Loucy (cell line): ENCODE measurements at regions not wholly inside any gene's neighbourhood (a gene's known extent, or its start where the extent isn't known, plus 50 kb on each side); places are given as distances from the start of the nearest gene placed in this dataset.

Experiments used
- H2AFZ ChIP-seq: fragments of 200-600 bp; sonication (generic); 2 replicates; pipeline ENCODE4 v1.6.0; 2016; ENCODE audit warnings: antibody characterized with exemption, mild to moderate bottlenecking, low read length, moderate library complexity
- H3F3A ChIP-seq: fragments of 200-600 bp; 2 replicates; pipeline ENCODE4 v1.6.0; 2016; ENCODE audit warnings: antibody characterized with exemption, low read depth, mild to moderate bottlenecking
- H3K27me3 ChIP-seq: fragments of 200-600 bp; sonication (generic); 2 replicates; pipeline ENCODE4 v1.6.1; 2014; ENCODE audit warnings: low read length, mild to moderate bottlenecking; ENCODE audit not compliant: insufficient read depth, poor library complexity, severe bottlenecking
- H3K36me3 ChIP-seq: fragments of 200-600 bp; sonication (generic); 2 replicates; pipeline ENCODE4 v1.6.1; 2016; ENCODE audit warnings: low read length; ENCODE audit not compliant: insufficient read depth
- H3K4me1 ChIP-seq: fragments of 200-600 bp; sonication (generic); 2 replicates; pipeline ENCODE4 v1.5.1; 2014; ENCODE audit warnings: low read length, mild to moderate bottlenecking; ENCODE audit not compliant: insufficient read depth, poor library complexity, severe bottlenecking
- H3K4me2 ChIP-seq: fragments of 200-600 bp; sonication (generic); 2 replicates; pipeline ENCODE4 v1.6.0; 2014; ENCODE audit warnings: antibody characterized with exemption, low read length, low read depth, mild to moderate bottlenecking; ENCODE audit not compliant: poor library complexity, severe bottlenecking
- H3K4me3 ChIP-seq: fragments of 200-600 bp; sonication (generic); 2 replicates; pipeline ENCODE4 v1.5.1; 2014; ENCODE audit warnings: low read length, mild to moderate bottlenecking, mixed read lengths; ENCODE audit not compliant: poor library complexity, severe bottlenecking
- H3K79me2 ChIP-seq: fragments of 200-600 bp; sonication (generic); 2 replicates; pipeline ENCODE4 v1.6.1; 2014; ENCODE audit warnings: low read length; ENCODE audit not compliant: insufficient read depth
- H3K9ac ChIP-seq: fragments of 200-600 bp; sonication (generic); 2 replicates; pipeline ENCODE4 v1.6.0; 2014; ENCODE audit warnings: mild to moderate bottlenecking, low read depth, low read length, moderate library complexity; ENCODE audit not compliant: poor library complexity, severe bottlenecking
- H3K9me2 ChIP-seq: fragments of 200-600 bp; sonication (generic); replicated peaks from 2 replicates; pipeline ENCODE4 v1.6.1; 2016; ENCODE audit warnings: low read depth, low read length, mixed read lengths
- H3K9me3 ChIP-seq: fragments of 200-600 bp; sonication (generic); 2 replicates; pipeline ENCODE4 v1.6.1; 2014; ENCODE audit warnings: mild to moderate bottlenecking, antibody characterized with exemption, low read length, low read depth; ENCODE audit not compliant: insufficient read depth
- H4K20me1 ChIP-seq: fragments of 200-600 bp; sonication (generic); 2 replicates; pipeline ENCODE4 v1.6.0; 2014; ENCODE audit warnings: antibody characterized with exemption, low read length, mild to moderate bottlenecking; ENCODE audit not compliant: insufficient read depth, poor library complexity, severe bottlenecking
- EZH2phosphoT487 ChIP-seq: fragments of 200-600 bp; IDR thresholded peaks from 2 replicates; pipeline ENCODE4 v1.6.1; 2018; ENCODE audit warnings: antibody characterized with exemption, mild to moderate bottlenecking, moderate library complexity, borderline replicate concordance
- TF ChIP-seq, protein P1 (sequence below): fragments of 200-600 bp; sonication (generic); conservative IDR thresholded peaks from 2 replicates; pipeline ENCODE4 v1.5.1; 2014; ENCODE audit warnings: mild to moderate bottlenecking, antibody characterized with exemption, low read length

DNA sequence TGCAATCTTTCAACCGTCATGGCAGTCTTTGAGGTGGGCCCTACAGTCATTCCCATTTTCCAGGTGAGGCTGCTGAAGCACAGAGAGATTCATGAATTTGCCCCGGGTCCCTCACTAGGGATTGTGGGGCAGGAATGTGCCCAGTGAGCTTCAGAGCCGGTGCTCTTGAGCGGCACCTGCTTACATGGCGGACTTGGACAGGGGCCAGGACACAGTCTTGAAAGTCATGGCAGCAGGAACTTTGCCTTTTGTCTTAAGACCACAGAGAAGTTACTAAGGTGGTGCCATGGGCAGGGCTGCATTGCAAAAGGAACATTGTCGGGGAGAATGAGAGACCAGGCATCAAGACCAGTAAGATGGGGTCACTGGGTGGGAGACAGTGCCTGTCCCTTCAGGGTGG, 363.4 kb downstream of the FOXL1 start:
- Histone ChIP-seq H3K4me1 (no peaks in the 10 kb centered on the region), H2AFZ (no peak overlapping the region), H3K9me2 (no peaks in the 10 kb centered on the region), H3K4me2 (no peak overlapping the region), H3K27me3 (no peaks in the 10 kb centered on the region), H3K9me3 (no peaks in the 10 kb centered on the region), H3F3A (no peaks in the 10 kb centered on the region), H4K20me1 (no peaks in the 10 kb centered on the region), H3K9ac (no peak overlapping the region), H3K4me3 (no peak overlapping the region), H3K36me3 (no peaks in the 10 kb centered on the region), H3K79me2 (no peaks in the 10 kb centered on the region)
- TF ChIP-seq EZH2phosphoT487, result no peak
- TF ChIP-seq, protein P1, sequence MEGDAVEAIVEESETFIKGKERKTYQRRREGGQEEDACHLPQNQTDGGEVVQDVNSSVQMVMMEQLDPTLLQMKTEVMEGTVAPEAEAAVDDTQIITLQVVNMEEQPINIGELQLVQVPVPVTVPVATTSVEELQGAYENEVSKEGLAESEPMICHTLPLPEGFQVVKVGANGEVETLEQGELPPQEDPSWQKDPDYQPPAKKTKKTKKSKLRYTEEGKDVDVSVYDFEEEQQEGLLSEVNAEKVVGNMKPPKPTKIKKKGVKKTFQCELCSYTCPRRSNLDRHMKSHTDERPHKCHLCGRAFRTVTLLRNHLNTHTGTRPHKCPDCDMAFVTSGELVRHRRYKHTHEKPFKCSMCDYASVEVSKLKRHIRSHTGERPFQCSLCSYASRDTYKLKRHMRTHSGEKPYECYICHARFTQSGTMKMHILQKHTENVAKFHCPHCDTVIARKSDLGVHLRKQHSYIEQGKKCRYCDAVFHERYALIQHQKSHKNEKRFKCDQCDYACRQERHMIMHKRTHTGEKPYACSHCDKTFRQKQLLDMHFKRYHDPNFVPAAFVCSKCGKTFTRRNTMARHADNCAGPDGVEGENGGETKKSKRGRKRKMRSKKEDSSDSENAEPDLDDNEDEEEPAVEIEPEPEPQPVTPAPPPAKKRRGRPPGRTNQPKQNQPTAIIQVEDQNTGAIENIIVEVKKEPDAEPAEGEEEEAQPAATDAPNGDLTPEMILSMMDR, result no peak

DNA sequence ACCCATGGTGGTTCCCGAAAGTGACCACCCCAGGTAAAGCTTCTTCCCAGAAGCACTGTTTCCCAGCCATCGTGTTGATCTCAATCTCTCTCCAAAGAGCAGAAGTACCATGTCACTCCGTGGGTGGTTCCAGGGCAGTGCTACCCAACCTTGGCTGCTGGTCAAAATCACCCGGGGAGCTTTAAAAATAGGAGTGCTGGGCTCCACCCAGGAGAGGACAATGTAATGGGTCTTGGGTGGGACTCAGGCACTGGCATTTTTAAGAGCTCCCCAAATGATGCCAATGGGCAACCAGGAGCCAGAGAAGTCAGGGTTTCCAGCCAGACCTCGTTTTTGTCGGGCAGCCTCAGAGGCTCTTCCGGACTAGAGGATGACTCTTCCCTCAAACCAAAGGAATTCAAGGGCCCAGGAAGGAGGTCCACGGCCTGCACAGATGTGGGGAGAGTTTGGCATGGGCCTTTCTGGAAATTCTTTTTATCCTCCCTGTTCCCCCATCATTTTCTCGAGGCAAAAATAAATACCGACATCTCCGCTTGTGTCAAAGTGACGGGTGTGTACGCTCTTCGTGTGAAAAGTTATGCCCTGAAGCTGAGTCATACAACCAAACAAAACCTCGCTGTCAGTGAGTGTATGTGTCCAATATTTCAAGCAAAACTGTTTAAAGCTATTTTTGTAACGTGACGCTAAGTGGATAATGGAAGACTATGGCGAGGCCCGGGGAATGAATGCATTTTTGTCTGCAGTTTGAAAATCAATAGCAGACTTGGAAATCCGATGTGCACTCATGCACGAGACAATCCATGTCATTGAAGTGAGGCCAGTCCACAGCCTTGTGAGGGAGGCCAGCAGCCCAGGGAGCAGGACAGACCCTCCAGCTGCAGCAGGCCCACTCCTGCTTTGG, 364.1 kb downstream of the FOXL1 start:
- H3K4me2 ChIP-seq, result no peak overlapping the region
- H3K79me2 ChIP-seq, result no peaks in the 10 kb centered on the region
- no peaks in the 10 kb centered on the region for H3K4me1 ChIP-seq
- no peak overlapping the region for H3K9ac ChIP-seq
- H2AFZ ChIP-seq, result no peak overlapping the region
- H3K4me3 ChIP-seq, result no peak overlapping the region
- TF ChIP-seq, protein P1, result no peak
- TF ChIP-seq EZH2phosphoT487, result no peak
- no peaks in the 10 kb centered on the region for H3K9me3 ChIP-seq
- no peaks in the 10 kb centered on the region for H3K36me3 ChIP-seq
- no peaks in the 10 kb centered on the region for H3K27me3 ChIP-seq
- no peaks in the 10 kb centered on the region for H4K20me1 ChIP-seq
- no peaks in the 10 kb centered on the region for H3K9me2 ChIP-seq
- H3F3A ChIP-seq, result no peaks in the 10 kb centered on the region

DNA sequence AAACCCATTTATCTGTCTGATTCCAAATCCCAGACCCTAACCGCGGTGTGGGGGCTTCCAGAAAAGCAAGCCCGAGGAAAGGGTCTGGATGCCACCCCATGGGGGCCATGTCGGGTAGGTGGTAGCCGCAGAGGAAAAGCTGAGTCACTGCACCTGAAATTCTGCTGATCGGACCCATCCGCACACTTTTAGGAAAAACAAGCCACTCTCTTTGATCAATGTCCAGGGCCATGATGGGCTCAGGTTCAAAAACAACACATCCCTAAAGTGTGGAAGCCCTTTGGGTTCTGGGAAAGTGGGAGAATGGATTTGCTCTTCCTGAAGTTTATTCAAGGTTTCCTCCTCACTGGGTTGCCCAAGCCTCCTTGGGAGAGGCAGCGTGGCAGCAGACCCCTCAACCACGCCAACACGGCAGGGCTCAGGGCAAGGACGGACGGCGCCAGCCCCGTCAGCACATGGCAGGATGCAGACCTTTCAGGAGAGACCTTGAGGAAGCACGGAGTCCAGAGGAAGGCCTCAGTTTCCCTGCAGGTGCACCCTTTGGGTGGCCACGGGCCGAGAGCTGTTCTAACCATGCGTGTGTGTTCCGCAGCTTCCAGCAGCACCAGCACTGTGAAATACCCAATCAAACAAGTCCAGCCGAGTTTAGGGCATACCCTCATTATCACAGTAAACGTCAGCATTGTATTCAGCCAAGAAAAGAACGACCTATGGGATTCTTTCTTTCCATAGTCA, 367.0 kb downstream of the FOXL1 start:
- no peaks in the 10 kb centered on the region for H3K36me3 ChIP-seq
- H3K4me3 ChIP-seq, result no peak overlapping the region
- H3K79me2 ChIP-seq, result no peaks in the 10 kb centered on the region
- no peak overlapping the region for H2AFZ ChIP-seq
- H3K9ac ChIP-seq, result no peak overlapping the region
- no peak for TF ChIP-seq EZH2phosphoT487
- TF ChIP-seq, protein P1, result no peak
- H4K20me1 ChIP-seq, result no peaks in the 10 kb centered on the region
- no peaks in the 10 kb centered on the region for H3K9me2 ChIP-seq
- H3K9me3 ChIP-seq, result no peaks in the 10 kb centered on the region
- H3K4me2 ChIP-seq, result no peak overlapping the region
- H3K4me1 ChIP-seq, result no peaks in the 10 kb centered on the region
- H3F3A ChIP-seq, result no peaks in the 10 kb centered on the region
- H3K27me3 ChIP-seq, result no peaks in the 10 kb centered on the region
